ENCODE measurements at regions not wholly inside any gene's neighbourhood (a gene's known extent, or its start where the extent isn't known, plus 50 kb on each side); places are given as distances from the start of the nearest gene placed in this dataset.

- Histone ChIP-seq H4K20me1 (ENCODE audit: control insufficient read depth, insufficient read depth, low read length, poor library complexity, severe bottlenecking) (no peaks in the 10 kb centered on the region), H2AFZ (ENCODE audit: insufficient read depth, low read depth, low read length, poor library complexity, severe bottlenecking) (no peak overlapping the region), H3K9ac (ENCODE audit: low read length) (no peak overlapping the region), H3K4me1 (ENCODE audit: control insufficient read depth in 2 of 2, insufficient read depth in 2 of 2, low read length in 2 of 2) (no peaks in the 10 kb centered on the region), H3K4me2 (replicated peaks; ENCODE audit: low read depth, low read length, poor library complexity, severe bottlenecking) (no peak overlapping the region), H3K36me3 (replicated peaks in 1 of 2; ENCODE audit: control extremely low read depth in 1 of 2, control insufficient read depth in 1 of 2, extremely low read depth in 1 of 2, insufficient read depth in 2 of 2, low read length in 1 of 2) (no peaks in the 10 kb centered on the region), H3K4me3 (ENCODE audit: control extremely low read depth in 1 of 5, extremely low read depth in 1 of 5, insufficient read depth in 1 of 5, low read depth in 2 of 5, low read length in 4 of 5) (no peak overlapping the region), H3K9me3 (ENCODE audit: control extremely low read depth in 1 of 3, control insufficient read depth in 2 of 3, insufficient read depth in 1 of 3, low read length in 2 of 3) (peaks cover 0 to 17% (median 0%) of the 10 kb centered on the region in 3 donors), H3K79me2 (ENCODE audit: control insufficient read depth, insufficient read depth, low read length) (no peaks in the 10 kb centered on the region), H3K27me3 (replicated peaks in 1 of 4; ENCODE audit: control extremely low read depth in 1 of 4, control insufficient read depth in 3 of 4, insufficient read depth in 4 of 4, low read length in 3 of 4) (no peaks in the 10 kb centered on the region), H3K27ac (ENCODE audit: low read length in 2 of 2) (no peak overlapping the region)
- no peak for ATAC-seq (ENCODE audit: low read depth)
- DNase-seq = no peak
- Mint-ChIP-seq H3K4me1 (no peaks in the 10 kb centered on the region), H3K27ac (no peak overlapping the region), H3K9me3 (ENCODE audit: insufficient read depth) (no peaks in the 10 kb centered on the region), H3K27me3 (no peaks in the 10 kb centered on the region), H3K4me3 (no peak overlapping the region)
- intact Hi-C loops (cut with micrococcal nuclease) = no loop called here
- TF ChIP-seq CTCF (IDR thresholded peaks at IDR 0.05) = no peak
- no peak for TF ChIP-seq EZH2 (IDR thresholded peaks at IDR 0.05; ENCODE audit: borderline replicate concordance, insufficient read depth, low read depth, low read length, poor library complexity, severe bottlenecking)
- CTCF ChIA-PET = no interaction called here
- 81% methylated on average over 25 of the region's 29 CpGs for WGBS (ENCODE audit: insufficient coverage)
- POLR2A ChIA-PET = no interaction called here
These were observed 62.9 kb upstream of the TTC34 start for GRCh38 chr1:2864203-2864905.

GRCh38 chr1:2865000-2865399, 63.5 kb upstream of the TTC34 start:
- H3K27ac Mint-ChIP-seq = no peak overlapping the region
- no peaks in the 10 kb centered on the region for H3K9me3 Mint-ChIP-seq (ENCODE audit: insufficient read depth)
- POLR2A ChIA-PET = no interaction called here

More at GRCh38 chr1:2865000-2865399, 63.5 kb upstream of the TTC34 start:
- no peaks in the 10 kb centered on the region for H3K79me2 ChIP-seq (ENCODE audit: control insufficient read depth, insufficient read depth, low read length)
- no peaks in the 10 kb centered on the region for H4K20me1 ChIP-seq (ENCODE audit: control insufficient read depth, insufficient read depth, low read length, poor library complexity, severe bottlenecking)
- ATAC-seq (ENCODE audit: low read depth) = no peak
- TF ChIP-seq CTCF (IDR thresholded peaks at IDR 0.05) (no peak), EZH2 (IDR thresholded peaks at IDR 0.05; ENCODE audit: borderline replicate concordance, insufficient read depth, low read depth, low read length, poor library complexity, severe bottlenecking) (no peak)
- no peak for DNase-seq
- no peak overlapping the region for H3K4me3 ChIP-seq (ENCODE audit: control extremely low read depth in 1 of 5, extremely low read depth in 1 of 5, insufficient read depth in 1 of 5, low read depth in 2 of 5, low read length in 4 of 5)
- H2AFZ ChIP-seq (ENCODE audit: insufficient read depth, low read depth, low read length, poor library complexity, severe bottlenecking) = no peak overlapping the region
- H3K4me2 ChIP-seq (replicated peaks; ENCODE audit: low read depth, low read length, poor library complexity, severe bottlenecking) = no peak overlapping the region
- WGBS (ENCODE audit: insufficient coverage) = 95% methylated on average over 9 of the region's 9 CpGs
- H3K4me1 Mint-ChIP-seq = no peaks in the 10 kb centered on the region
- H3K27me3 Mint-ChIP-seq = no peaks in the 10 kb centered on the region
- H3K27me3 ChIP-seq (replicated peaks in 1 of 4; ENCODE audit: control extremely low read depth in 1 of 4, control insufficient read depth in 3 of 4, insufficient read depth in 4 of 4, low read length in 3 of 4) = no peaks in the 10 kb centered on the region
- H3K9ac ChIP-seq (ENCODE audit: low read length) = no peak overlapping the region
- H3K4me3 Mint-ChIP-seq = no peak overlapping the region
- peaks cover 0 to 17% (median 0%) of the 10 kb centered on the region in 3 donors for H3K9me3 ChIP-seq (ENCODE audit: control extremely low read depth in 1 of 3, control insufficient read depth in 2 of 3, insufficient read depth in 1 of 3, low read length in 2 of 3)
- H3K36me3 ChIP-seq (replicated peaks in 1 of 2; ENCODE audit: control extremely low read depth in 1 of 2, control insufficient read depth in 1 of 2, extremely low read depth in 1 of 2, insufficient read depth in 2 of 2, low read length in 1 of 2) = no peaks in the 10 kb centered on the region
- intact Hi-C loops (cut with micrococcal nuclease) = no loop called here
- H3K4me1 ChIP-seq (ENCODE audit: control insufficient read depth in 2 of 2, insufficient read depth in 2 of 2, low read length in 2 of 2) = no peaks in the 10 kb centered on the region
- no peak overlapping the region for H3K27ac ChIP-seq (ENCODE audit: low read length in 2 of 2)
- CTCF ChIA-PET = no interaction called here
